HG02588 (cell line): ENCODE measurements at regions not wholly inside any gene's neighbourhood (a gene's known extent, or its start where the extent isn't known, plus 50 kb on each side); places are given as distances from the start of the nearest gene placed in this dataset.

Experiments used
- ATAC-seq: cut with Tn5 transposase; IDR thresholded peaks from one replicate; pipeline ENCODE4 v1.9.1; 2021; ENCODE audit warnings: mild to moderate bottlenecking, moderate library complexity; ENCODE audit not compliant: unreplicated experiment

DNA sequence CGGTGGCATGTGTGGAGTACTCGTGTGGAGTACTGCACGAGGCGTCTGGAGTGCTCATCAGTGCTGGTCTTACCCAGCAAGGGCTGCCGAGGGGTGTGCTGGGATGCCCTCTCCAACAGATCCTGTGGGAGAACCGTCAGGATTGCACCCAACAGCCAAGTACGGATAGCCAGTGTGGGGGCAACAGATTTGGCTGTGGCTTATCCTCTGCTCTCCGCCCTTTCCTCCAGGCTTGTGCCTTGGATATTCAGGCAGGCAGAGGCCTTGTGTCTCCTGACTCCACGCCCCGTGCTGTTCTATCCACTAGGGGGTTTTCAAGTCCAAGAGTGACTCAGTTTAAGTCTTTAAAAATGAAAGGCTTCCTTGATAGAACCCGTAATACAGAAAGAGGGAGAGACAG lies 321.0 kb upstream of the HS6ST1 start:
- ATAC-seq, result no peak

- ATAC-seq, result no peak
Measured at GRCh38 chr2:128640166-128640844, 321.6 kb upstream of the HS6ST1 start.

GRCh38 chr2:128640845-128641360 lies 322.2 kb upstream of the HS6ST1 start:
- ATAC-seq, result no peak

- no peak for ATAC-seq
Measured at GRCh38 chr2:128641421-128642080, 322.9 kb upstream of the HS6ST1 start.

DNA sequence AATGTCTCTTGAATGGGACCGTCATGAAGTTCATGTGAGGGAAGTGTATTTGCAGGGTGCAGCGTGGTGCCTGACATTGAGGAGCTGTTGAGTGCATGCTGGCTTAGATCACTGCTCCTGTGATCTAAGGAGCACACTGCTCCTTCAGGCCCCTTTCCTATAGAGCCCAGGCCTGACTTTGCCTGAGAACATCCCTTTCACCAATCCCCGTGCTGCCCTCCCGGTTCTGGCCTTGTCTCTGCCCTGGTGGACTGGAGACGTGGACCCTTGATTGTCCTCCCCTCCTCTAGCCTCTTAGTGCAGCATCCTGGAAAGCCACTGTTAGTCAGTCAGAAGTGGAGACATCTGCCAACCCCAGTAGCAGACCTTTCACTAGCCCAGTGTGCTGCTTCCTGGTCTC lies 323.6 kb upstream of the HS6ST1 start:
- ATAC-seq, result no peak

- no peak for ATAC-seq
Measured at GRCh38 chr2:128642821-128643220, 324.2 kb upstream of the HS6ST1 start.

GRCh38 chr2:128643221-128644065 lies 324.8 kb upstream of the HS6ST1 start:
- no peak for ATAC-seq

- ATAC-seq, result no peak
Measured at GRCh38 chr2:128644156-128644555, 325.5 kb upstream of the HS6ST1 start.

DNA sequence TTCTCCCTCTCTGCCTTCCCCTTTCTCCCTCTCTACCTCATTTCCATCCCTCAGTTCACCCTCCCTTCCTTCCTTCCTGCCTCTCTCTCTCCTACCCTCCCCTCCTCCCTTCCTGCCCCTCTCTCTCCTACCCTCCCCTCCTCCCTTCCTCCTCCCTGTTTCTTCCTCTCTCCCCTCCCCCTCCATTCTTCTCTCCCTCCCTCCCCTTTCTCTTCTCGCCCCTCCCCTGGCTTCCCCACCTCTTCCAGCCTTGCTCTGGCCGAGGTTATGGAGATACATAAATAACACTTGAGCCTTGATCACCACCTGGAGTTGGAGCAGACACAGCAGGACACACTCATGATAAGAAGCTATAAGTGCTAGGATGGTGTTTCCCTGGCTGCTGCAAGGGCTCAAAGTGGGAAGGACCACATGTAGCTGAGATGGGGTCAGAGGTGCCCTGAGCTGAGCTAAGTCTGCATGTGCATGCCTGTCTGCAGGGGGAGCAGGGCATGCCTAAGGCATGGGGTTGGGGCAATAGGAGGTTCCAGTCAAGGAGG lies 326.1 kb upstream of the HS6ST1 start:
- ATAC-seq, result no peak

- ATAC-seq, result no peak
Measured at GRCh38 chr2:128645631-128646030, 327.0 kb upstream of the HS6ST1 start.

- no peak for ATAC-seq
Measured at GRCh38 chr2:128646091-128646490, 327.4 kb upstream of the HS6ST1 start.

DNA sequence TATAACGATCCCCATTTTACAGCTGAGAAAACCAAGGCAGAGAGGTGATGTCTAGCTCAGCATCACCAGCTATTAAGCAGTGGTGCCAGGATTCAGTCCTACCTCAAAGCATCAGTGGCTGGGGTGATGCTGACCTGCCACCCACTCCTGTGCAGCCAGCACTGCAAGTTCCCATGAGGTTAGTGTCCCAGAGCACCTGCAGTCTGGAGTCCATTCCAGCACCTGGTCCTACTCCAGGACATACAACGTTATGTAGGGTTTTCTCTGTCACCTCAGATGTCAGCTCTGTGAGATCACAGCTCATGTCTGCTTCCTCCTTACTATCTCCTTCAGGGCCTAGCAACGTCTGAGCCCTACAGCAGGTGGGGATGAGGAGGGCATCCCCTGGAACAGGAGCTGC lies 328.0 kb upstream of the HS6ST1 start:
- ATAC-seq, result no peak

- no peak for ATAC-seq
Measured at GRCh38 chr2:128651000-128651399, 332.3 kb upstream of the HS6ST1 start.

DNA sequence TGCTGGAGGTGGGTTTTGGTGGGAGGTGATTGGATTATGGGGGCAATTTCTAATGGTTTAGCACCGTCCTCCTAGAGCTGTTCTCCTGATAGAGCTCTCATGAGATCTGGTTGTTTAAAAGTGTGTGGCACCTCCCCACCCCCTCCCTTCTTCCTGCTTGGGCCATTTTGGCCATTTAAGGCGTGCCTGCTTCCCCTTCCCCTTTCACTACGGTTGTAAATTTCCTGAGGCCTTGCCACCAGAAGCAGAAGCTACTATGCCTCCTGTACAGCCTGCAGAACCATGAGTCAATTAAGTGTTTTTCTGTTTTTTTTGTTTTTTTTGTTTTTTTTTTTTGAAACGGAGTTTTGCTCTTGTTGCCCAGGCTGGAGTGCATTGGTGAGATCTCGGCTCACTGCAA lies 335.7 kb upstream of the HS6ST1 start:
- ATAC-seq, result no peak

- ATAC-seq, result no peak
Measured at GRCh38 chr2:128660836-128661235, 342.2 kb upstream of the HS6ST1 start.

- ATAC-seq, result no peak
Measured at GRCh38 chr2:128661311-128661710, 342.6 kb upstream of the HS6ST1 start.

DNA sequence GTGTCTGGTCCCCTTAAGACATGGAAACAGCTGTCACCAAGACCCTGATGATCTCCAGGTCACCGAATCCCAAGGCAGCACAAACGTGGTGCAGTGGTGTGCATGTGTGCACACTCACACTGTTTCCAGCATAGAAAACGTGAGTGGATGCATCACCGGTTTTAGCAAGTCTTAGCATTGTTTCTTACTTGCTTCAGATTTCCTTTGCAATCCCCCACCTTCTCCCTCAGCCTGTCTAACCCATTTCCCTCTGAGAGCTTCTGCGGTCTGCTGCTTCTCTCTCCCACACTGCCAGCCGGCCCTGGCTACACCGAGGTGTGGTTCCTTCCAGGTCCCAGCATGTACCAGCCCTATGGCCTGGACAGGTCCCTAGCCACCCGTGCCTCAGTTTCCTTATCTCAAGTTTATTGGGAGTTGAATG lies 343.4 kb upstream of the HS6ST1 start:
- no peak for ATAC-seq

DNA sequence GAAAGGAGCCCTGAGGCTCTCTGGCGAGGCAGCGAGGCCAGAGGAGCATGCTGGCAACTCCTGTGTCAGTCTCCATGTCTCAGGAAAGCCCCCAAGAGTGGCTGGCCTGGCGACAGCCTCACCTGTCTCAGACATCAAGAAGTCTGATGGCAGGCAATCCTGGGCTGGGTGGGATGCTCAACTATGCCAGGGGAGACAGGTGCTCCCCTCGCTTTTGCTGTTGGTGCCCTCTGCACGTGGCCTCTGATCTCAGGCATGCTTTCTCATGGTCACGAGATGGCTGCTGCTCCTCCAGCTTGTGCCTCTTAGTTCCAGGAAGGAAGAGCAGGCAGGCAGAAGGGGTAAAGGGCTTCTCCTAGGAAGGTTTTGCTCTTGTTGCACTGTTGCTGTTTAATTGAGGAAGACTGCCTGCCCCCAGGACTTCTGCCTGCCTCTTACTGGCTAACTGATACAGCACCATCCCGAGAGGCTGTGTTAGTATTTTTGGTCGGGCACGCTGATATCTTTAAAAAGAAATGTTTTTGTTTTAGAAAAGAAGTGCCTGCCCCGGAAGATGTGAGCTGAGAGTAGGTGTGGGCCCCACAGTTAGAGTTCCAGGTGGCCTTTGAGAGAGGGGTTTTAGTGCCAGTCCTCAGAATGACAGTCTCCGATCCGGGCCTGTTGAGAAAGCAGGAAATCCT lies 344.8 kb upstream of the HS6ST1 start:
- ATAC-seq, result no peak

DNA sequence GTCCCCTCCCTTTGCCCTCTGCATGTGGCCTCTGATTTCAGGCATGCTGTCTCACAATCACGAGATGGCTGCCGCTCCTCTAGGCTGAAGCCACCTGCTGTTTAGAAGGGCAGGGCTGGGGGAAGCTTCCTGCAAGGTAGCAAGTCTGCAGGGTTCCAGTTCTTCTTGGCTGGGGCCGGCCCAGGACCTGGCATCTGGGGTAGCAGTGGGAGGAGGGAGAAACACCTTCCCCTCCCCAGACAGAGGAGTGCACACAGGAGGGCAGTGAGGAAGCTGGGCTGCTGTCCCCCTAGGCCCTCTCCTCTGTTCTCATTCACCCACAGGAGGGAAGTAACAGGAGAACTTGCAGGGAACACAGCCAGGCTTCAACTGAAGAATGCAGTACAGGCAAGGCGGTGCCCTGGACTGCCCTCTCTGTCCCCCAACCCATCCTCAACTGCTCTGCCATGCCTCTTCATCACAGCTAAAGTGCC lies 345.9 kb upstream of the HS6ST1 start:
- ATAC-seq, result no peak

DNA sequence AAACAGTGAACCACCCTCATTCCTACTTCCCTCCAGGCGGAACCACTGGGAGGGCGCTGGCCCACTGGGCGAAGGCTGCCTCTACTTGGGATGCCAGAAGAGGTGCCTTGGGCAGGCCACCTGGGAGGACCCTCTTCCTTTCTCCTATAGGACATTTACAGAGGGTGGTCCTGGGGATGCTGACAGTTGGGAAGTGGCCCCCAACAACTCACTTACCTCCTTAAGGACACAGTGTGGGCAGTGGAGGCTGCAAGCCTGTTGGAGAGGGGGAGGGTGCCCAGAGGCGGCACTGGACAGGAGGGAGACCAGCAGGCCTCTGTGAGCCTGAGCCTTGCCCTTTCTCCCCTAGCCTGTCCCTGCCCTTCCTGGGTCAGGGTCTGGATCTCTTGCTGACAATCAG lies 346.4 kb upstream of the HS6ST1 start:
- ATAC-seq, result no peak

GRCh38 chr2:128666596-128666995 lies 347.9 kb upstream of the HS6ST1 start:
- ATAC-seq, result no peak
